SIG-M5 treated with dmso at 0.1 percent for 504 hours (cell line): ENCODE measurements at regions not wholly inside any gene's neighbourhood (a gene's known extent, or its start where the extent isn't known, plus 50 kb on each side); places are given as distances from the start of the nearest gene placed in this dataset.

Source experiments
- DNase-seq: peaks from one replicate; lab custom pipeline; 2025; ENCODE audit not compliant: unreplicated experiment; lab: John Stamatoyannopoulos, UW

DNA sequence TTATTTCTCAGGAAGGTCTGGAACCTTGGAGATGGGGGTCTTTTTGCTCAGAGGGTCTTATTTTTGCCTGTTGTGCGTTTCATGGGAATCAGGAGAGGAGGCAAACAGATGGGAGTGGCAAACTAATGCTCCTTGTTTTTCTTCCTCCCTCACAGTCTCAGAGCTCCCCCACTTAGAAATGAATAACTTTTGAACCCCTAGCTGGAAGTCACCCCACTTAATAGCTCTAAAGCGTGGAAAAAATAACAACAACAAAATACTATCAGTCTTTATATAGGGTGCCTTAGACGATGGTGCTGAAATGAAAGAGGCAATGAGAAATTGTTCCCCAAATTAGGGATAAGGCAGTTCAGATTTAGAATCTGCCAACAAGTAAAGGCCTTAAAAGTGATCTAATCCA is 76.8 kb upstream of the BDNF start:
- DNase-seq = no peak

DNA sequence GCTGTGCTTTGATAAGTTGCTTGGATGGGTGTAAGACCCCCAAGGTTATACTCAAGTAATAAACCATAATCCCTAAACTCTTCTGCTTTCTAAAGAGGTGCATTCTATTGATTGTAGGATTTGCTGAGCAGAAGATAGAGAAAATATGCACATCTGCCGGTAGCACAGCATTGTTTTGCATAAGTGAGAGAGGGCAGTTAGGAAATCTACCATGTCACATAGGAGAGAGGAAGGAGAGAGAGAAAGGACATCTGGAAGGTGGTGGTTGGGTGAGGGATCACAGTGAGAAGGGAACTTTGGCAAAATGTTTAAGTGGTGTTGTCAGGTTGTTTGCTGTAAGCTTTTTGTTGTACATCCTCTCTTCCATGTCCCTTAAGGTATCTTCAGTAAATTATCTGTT is 73.6 kb upstream of the BDNF start:
- no peak for DNase-seq

DNA sequence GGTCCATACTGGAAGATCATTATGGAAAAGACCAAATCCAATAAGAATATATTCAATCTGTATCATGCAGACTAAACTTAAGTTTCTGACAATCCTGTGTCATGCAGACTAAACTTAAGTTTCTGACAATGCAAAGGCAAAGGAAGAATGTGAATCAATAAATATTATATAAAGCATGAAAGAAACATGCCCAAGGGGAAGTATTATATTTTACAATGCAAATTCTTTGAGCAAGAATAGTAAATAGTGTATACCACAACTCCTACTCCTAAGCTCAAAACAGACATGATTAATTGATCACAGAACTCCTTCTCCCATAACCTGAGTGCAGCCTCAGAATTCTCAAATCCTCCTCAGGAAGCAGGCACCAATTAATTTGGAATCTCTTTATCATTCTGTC is 71.3 kb upstream of the BDNF start:
- no peak for DNase-seq

DNA sequence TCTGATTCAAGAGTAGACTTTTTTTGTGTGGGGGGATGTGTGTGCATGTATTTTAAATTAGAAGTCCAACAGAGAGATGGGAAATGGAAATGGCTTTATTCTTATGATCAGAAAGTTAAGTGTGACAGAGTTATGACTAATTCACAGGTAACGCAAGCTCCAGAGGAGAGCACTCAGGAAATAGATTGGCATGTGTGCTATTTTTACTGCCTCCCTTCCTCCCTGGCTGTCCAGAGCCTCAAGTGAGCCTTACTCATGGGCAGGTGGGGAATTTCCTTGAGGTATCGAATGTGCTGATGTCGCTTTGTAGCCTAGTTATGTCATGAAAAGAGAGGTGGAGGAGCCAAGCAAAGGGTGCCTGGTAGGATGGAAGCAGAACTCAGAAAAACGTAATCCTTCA is 70.3 kb upstream of the BDNF start:
- no peak for DNase-seq

DNA sequence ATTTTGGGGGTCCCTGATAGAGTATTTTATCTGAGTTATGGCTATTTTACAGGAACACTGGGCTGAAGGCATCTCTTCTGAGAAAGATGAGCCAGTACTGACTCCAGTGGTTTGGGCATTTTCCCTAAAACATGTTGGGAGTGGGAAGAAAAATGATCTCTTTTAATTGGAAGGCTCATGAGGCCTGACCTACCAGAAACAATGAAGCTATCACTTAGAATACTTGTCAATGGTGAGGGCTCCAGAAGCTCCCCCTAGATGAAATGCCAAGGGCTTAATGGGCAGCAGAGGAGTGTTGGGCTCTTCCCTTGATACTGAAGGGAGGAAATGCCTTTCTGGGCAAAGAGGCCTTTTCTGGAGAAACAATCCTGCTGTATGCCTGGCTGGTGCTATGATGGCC is 63.5 kb upstream of the BDNF start:
- DNase-seq = no peak

DNA sequence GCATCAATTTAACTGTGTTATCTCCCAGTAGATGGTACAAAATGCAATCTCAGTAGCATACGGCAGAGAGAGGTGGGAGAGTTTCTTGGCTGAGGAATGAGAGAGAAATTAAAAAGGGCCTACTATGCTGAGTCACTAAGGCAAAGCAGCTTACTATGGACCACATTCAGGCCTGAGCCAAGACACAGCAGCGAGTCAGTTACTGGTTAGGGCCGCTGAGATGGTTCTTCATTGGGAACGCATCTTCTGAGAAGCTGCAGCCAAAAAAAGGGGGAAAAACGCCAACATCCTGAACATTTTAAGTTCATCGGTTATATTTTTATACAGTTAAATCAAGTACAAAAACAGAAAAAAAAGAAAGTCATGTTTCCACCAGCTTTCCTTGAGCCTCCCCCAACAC is 61.1 kb upstream of the BDNF start:
- DNase-seq = no peak

DNA sequence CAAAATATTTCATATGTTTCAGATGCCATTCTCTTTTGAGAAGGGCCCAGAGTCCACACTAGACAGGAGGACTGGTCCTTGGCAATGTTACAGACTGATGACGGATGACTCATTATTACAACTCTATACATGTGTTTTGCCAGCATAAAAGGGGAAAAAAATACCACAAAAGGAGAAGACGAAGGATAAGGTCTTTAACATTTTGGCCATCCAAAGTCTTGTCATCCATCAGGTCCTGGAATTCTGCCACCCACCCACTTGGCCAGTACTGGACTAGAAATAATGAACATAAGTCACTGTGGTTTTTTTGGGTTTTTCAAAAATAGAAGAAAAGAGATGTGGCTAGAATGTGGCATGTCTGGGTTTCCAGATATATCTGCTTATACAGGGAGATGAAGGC is 57.7 kb upstream of the BDNF start:
- DNase-seq = no peak

DNA sequence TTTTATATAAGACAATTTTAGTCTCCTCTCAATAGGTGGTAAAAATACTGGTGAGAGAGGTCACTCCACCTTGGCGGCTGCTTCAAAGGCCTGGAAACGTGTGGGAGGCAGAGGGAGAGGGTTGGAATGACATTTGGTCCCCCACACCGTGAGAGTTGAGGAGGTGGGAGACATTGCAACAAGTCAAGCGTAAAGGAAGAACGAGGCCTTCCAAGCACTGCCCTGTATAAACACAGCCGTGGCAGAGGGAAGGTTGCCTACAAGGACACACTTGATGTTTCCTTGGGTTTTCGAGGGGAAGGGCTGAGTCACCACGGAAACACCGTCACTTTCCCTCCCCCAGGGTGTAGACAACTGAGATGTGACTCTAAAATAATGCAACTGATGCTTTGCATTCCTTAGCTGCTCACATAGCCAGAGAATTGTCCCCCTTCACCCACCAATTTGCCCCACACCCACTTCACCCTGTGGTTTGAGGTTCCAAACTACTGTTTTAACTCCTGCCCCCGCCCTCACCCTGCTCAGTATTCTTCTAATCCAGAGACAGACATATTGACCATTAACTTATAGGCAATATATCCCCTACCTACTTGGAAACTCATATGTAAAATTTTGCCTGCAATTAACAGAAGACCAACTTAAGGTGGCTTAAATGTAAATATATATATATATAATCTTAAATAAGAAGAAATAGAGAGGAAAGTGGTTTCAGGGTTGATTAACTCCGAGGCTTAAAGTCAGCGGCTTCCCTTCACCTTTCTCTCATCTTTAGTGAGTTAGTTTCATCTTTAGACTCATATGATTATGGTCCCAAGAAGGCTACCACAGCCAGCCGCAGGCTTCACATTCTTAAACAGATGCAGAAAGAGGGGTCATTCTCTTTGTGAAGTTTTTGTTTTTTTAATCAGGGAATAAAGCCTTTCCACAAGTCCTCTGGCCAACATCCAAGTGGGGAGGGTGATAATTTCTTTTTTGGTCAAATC is 54.1 kb upstream of the BDNF start:
- DNase-seq = no peak
